Vagina (tissue), 2 donors: ENCODE measurements at regions not wholly inside any gene's neighbourhood (a gene's known extent, or its start where the extent isn't known, plus 50 kb on each side); places are given as distances from the start of the nearest gene placed in this dataset.

ENCODE experiments used
- POLR2A ChIP-seq, 2 donors: fragments of 450-650 bp; IDR thresholded peaks; one replicate each; pipeline ENCODE4 v1.6.1; 2017; ENCODE audit warnings: antibody characterized with exemption in 2 of 2, mild to moderate bottlenecking in 2 of 2, moderate library complexity in 2 of 2
- TF ChIP-seq, protein P1 (sequence below), 3 experiments: fragments of 450-650 bp in 2 of 3; fragments of 200-600 bp in 1 of 3; sonication (generic) in 1 of 3; IDR thresholded peaks; one replicate each; pipeline ENCODE4 v1.5.1; 2017 to 2019; ENCODE audit warnings: antibody characterized with exemption in 3 of 3, mild to moderate bottlenecking in 2 of 3, moderate library complexity in 2 of 3

DNA sequence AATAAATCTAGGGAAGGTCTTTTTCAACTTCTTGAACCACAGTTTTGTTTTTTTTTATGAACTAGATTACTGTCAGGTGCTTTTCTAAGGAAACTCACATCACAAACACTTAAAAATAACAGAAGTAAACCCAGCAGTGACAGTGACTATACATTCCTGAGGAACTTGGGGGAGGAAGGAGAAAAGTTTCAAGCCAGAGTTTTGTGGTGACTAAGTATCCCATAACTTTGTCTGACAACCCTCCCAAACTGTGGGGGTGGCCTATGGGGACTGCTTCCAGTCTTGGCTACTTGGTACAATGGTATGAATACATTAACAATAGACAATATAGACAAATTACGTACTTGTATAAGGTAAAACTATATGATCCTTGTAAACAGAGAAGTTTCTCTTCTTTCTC, 202.5 kb upstream of the MAN1A1 start:
- TF ChIP-seq, protein P1, sequence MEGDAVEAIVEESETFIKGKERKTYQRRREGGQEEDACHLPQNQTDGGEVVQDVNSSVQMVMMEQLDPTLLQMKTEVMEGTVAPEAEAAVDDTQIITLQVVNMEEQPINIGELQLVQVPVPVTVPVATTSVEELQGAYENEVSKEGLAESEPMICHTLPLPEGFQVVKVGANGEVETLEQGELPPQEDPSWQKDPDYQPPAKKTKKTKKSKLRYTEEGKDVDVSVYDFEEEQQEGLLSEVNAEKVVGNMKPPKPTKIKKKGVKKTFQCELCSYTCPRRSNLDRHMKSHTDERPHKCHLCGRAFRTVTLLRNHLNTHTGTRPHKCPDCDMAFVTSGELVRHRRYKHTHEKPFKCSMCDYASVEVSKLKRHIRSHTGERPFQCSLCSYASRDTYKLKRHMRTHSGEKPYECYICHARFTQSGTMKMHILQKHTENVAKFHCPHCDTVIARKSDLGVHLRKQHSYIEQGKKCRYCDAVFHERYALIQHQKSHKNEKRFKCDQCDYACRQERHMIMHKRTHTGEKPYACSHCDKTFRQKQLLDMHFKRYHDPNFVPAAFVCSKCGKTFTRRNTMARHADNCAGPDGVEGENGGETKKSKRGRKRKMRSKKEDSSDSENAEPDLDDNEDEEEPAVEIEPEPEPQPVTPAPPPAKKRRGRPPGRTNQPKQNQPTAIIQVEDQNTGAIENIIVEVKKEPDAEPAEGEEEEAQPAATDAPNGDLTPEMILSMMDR (IDR thresholded peaks at IDR 0.05), result no peak
- no peak for TF ChIP-seq POLR2A (IDR thresholded peaks at IDR 0.05)
